WI38 (cell line): ENCODE measurements at regions not wholly inside any gene's neighbourhood (a gene's known extent, or its start where the extent isn't known, plus 50 kb on each side); places are given as distances from the start of the nearest gene placed in this dataset.

Source experiments
- H3K4me3 ChIP-seq: 2 replicates; pipeline ENCODE4 v1.5.1; 2011; ENCODE audit warnings: low read depth, mild to moderate bottlenecking, control low read depth, low read length
- TF ChIP-seq, protein P1 (sequence below): IDR thresholded peaks from 2 replicates; pipeline ENCODE4 v1.5.1; 2012; ENCODE audit warnings: low read depth, mild to moderate bottlenecking, control low read depth, low read length

DNA sequence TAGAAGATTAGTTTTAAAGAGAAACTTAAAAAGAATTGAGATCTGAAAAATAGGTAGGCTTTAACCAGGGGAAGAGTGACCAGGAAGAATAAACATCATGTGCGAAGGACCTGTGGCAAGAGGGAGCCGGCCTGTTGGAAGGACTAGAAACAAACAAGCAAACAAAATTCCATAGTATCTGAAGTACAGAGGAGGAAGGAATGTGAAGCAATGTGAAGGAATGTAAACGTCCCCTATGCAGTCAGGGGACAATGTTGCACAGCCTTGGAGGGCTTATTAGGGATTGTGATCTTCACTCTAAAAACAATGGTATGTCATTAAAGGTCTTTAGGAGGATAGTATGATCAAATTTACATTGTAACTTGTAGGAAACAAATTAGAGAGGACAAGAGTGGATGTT is 84.4 kb upstream of the PLCL2 start:
- TF ChIP-seq, protein P1, sequence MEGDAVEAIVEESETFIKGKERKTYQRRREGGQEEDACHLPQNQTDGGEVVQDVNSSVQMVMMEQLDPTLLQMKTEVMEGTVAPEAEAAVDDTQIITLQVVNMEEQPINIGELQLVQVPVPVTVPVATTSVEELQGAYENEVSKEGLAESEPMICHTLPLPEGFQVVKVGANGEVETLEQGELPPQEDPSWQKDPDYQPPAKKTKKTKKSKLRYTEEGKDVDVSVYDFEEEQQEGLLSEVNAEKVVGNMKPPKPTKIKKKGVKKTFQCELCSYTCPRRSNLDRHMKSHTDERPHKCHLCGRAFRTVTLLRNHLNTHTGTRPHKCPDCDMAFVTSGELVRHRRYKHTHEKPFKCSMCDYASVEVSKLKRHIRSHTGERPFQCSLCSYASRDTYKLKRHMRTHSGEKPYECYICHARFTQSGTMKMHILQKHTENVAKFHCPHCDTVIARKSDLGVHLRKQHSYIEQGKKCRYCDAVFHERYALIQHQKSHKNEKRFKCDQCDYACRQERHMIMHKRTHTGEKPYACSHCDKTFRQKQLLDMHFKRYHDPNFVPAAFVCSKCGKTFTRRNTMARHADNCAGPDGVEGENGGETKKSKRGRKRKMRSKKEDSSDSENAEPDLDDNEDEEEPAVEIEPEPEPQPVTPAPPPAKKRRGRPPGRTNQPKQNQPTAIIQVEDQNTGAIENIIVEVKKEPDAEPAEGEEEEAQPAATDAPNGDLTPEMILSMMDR: no peak
- H3K4me3 ChIP-seq: no peak overlapping the region

DNA sequence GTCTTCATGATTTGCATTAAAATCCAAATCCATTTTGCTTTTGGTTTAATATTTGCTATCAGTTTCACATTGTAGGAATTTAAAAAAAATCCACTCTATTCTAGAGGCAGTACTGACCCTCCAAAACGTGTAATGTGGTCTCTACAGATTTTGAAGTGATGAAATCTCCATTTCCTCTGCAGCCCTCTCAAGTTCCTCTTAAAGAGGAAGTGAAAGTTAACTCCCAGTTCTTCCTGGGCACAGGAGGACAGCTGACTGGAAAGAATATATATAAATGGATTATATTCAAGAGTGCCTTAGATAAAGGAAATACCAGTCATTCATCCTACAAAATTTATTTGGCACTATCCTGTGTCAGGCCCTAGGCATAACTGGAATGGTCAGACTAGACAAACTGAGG is 83.5 kb upstream of the PLCL2 start:
- H3K4me3 ChIP-seq: no peak overlapping the region
- TF ChIP-seq, protein P1: no peak

DNA sequence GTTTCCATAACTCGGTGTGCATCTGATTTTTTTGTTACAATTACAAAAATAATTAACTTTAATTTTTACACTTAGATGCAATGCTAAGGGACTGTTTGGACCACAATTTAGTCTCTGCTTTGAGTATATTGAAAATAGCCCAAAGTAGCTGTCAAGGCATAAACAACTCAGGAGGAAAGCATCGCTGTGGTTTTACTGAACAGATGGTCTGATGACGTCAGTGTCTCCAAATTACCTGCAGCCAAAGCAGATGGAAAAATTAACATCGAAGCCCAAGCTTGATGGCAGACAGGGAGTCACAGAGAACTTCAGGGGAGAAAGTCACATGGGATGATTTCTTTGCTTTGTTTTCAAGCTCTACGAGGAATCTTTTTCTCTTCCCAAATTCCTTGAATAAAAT is 83.1 kb upstream of the PLCL2 start:
- TF ChIP-seq, protein P1: no peak
- no peak overlapping the region for H3K4me3 ChIP-seq

GRCh38 chr3:16802389-16802788 is 82.4 kb upstream of the PLCL2 start:
- TF ChIP-seq, protein P1: no peak
- H3K4me3 ChIP-seq: no peak overlapping the region

- no peak overlapping the region for H3K4me3 ChIP-seq
- TF ChIP-seq, protein P1: no peak
These were observed 81.7 kb upstream of the PLCL2 start for GRCh38 chr3:16803019-16803418.

DNA sequence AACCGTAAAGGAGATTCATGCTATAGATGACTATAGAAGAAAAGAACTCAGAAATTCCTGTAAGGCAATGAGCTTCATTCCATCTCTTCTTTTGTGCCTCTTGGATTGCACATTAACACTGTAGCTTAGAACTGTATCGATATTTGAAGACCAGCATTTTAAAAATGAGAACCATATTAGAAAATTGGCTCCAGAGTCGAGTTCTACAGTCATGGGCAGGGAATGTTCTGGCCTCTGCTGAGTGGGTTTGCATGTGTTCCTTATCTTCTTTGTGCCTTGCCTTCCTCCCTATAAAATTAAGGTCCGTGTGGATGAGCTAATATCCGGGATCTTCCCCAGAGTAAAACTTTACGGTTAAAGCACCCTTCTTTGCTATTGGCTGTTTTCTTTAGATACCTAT is 77.4 kb upstream of the PLCL2 start:
- TF ChIP-seq, protein P1: no peak
- H3K4me3 ChIP-seq: no peak overlapping the region

- TF ChIP-seq, protein P1: no peak
- H3K4me3 ChIP-seq: no peak overlapping the region
These were observed 76.2 kb upstream of the PLCL2 start for GRCh38 chr3:16808393-16809107.
